WTC11 (cell line): ENCODE measurements at regions not wholly inside any gene's neighbourhood (a gene's known extent, or its start where the extent isn't known, plus 50 kb on each side); places are given as distances from the start of the nearest gene placed in this dataset.

ENCODE experiments used
- ATAC-seq: fragments of 200-7000 bp; cut with Tn5 transposase; 2 replicates; pipeline ENCODE4 v1.10.0; 2021; ENCODE audit warnings: mild to moderate bottlenecking, moderate library complexity
- CTCF ChIA-PET: fragments of 300-600 bp; sonication (Branson Sonifier 250); formaldehyde crosslinking; loops from one replicate; lab custom pipeline; 2021; ENCODE audit warnings: antibody characterized with exemption; lab: Charles Lee
- POLR2A ChIA-PET: fragments of 350-600 bp; sonication (Branson Sonifier 250); formaldehyde crosslinking; loops from one replicate; lab custom pipeline; 2021; ENCODE audit warnings: antibody characterized with exemption; lab: Charles Lee
- DNase-seq: peaks from one replicate; pipeline ENCODE4 v3.0.0; 2021; ENCODE audit warnings: low spot score
- H3K27ac Mint-ChIP-seq: 2 replicates; pipeline ENCODE4 v1.8.0; 2021; ENCODE audit warnings: mixed read lengths
- H3K27me3 Mint-ChIP-seq: 2 replicates; pipeline ENCODE4 v1.8.0; 2021; ENCODE audit warnings: low read depth, mild to moderate bottlenecking, moderate library complexity, mixed read lengths
- H3K36me3 Mint-ChIP-seq: 2 replicates; pipeline ENCODE4 v1.8.0; 2021; ENCODE audit warnings: mixed read lengths
- H3K4me1 Mint-ChIP-seq: 2 replicates; pipeline ENCODE4 v1.8.0; 2022; ENCODE audit warnings: mixed read lengths
- H3K4me3 Mint-ChIP-seq: 2 replicates; pipeline ENCODE4 v1.8.0; 2021; ENCODE audit warnings: mild to moderate bottlenecking, moderate library complexity, mixed read lengths
- H3K9me3 Mint-ChIP-seq: 2 replicates; pipeline ENCODE4 v1.8.0; 2021; ENCODE audit warnings: mixed read lengths
- CBFB ChIP-seq: sonication (generic); formaldehyde crosslinking; IDR thresholded peaks from 2 replicates; pipeline ENCODE4 v1.8.1; 2022; ENCODE audit warnings: mild to moderate bottlenecking, low read depth, missing genetic modification reagents
- GRHL2 ChIP-seq: fragments of 250-450 bp; sonication (Bioruptor Pico); IDR thresholded peaks from 2 replicates; pipeline ENCODE4 v1.8.0; 2022; ENCODE audit warnings: mild to moderate bottlenecking, moderate library complexity; ENCODE audit not compliant: insufficient replicate concordance, severe bottlenecking
- JUN ChIP-seq: sonication (generic); formaldehyde crosslinking; IDR thresholded peaks from 2 replicates; pipeline ENCODE4 v1.8.0; 2023; ENCODE audit warnings: mild to moderate bottlenecking, missing genetic modification reagents
- MXD4 ChIP-seq: fragments of 250-450 bp; sonication (Bioruptor Pico); IDR thresholded peaks from 2 replicates; pipeline ENCODE4 v1.8.0; 2021; ENCODE audit warnings: mild to moderate bottlenecking, moderate library complexity, borderline replicate concordance
- MYBL2 ChIP-seq: sonication (generic); formaldehyde crosslinking; IDR thresholded peaks from 2 replicates; pipeline ENCODE4 v1.8.1; 2023; ENCODE audit warnings: mild to moderate bottlenecking, moderate library complexity, missing genetic modification reagents
- NR2C2 ChIP-seq: sonication (generic); formaldehyde crosslinking; IDR thresholded peaks from 2 replicates; pipeline ENCODE4 v1.8.0; 2022; ENCODE audit warnings: mild to moderate bottlenecking, missing genetic modification reagents
- PRRX2 ChIP-seq: fragments of 250-450 bp; sonication (Bioruptor Pico); IDR thresholded peaks from 2 replicates; pipeline ENCODE4 v1.8.0; 2021; ENCODE audit warnings: mild to moderate bottlenecking
- SP1 ChIP-seq: sonication (generic); formaldehyde crosslinking; conservative IDR thresholded peaks from 2 replicates; pipeline ENCODE4 v1.8.1; 2022; ENCODE audit warnings: missing genetic modification reagents
- ZBTB21 ChIP-seq: sonication (generic); formaldehyde crosslinking; IDR thresholded peaks from 2 replicates; pipeline ENCODE4 v1.8.1; 2023; ENCODE audit warnings: mild to moderate bottlenecking, missing genetic modification reagents, borderline replicate concordance
- ZNF138 ChIP-seq: sonication (generic); formaldehyde crosslinking; conservative IDR thresholded peaks from 2 replicates; pipeline ENCODE4 v1.8.1; 2022; ENCODE audit warnings: mild to moderate bottlenecking, moderate library complexity, missing genetic modification reagents
- ZNF423 ChIP-seq: fragments of 250-450 bp; sonication (Bioruptor Pico); IDR thresholded peaks from 2 replicates; pipeline ENCODE4 v2.1.2; 2022; ENCODE audit warnings: mild to moderate bottlenecking, moderate library complexity
- TF ChIP-seq, protein P1 (sequence below): sonication (generic); formaldehyde crosslinking; IDR thresholded peaks from 2 replicates; pipeline ENCODE4 v1.8.1; 2022; ENCODE audit warnings: low read depth, mild to moderate bottlenecking, moderate library complexity, missing genetic modification reagents, borderline replicate concordance
- TF ChIP-seq, protein P2 (sequence below): sonication (generic); formaldehyde crosslinking; IDR thresholded peaks from 2 replicates; pipeline ENCODE4 v1.8.0; 2023; ENCODE audit warnings: mild to moderate bottlenecking, missing genetic modification reagents
- TF ChIP-seq, protein P3 (sequence below): sonication (generic); formaldehyde crosslinking; IDR thresholded peaks from 2 replicates; pipeline ENCODE4 v1.8.1; 2023; ENCODE audit warnings: mild to moderate bottlenecking, missing genetic modification reagents, moderate library complexity
- TF ChIP-seq, protein P4 (sequence below): sonication (generic); formaldehyde crosslinking; IDR thresholded peaks from 2 replicates; pipeline ENCODE4 v1.8.1; 2023; ENCODE audit warnings: mild to moderate bottlenecking, missing genetic modification reagents
- TF ChIP-seq, protein P5 (sequence below): sonication (generic); formaldehyde crosslinking; IDR thresholded peaks from 2 replicates; pipeline ENCODE4 v1.8.0; 2022; ENCODE audit warnings: mild to moderate bottlenecking, missing genetic modification reagents
- TF ChIP-seq, protein P6 (sequence below): sonication (generic); formaldehyde crosslinking; IDR thresholded peaks from 2 replicates; pipeline ENCODE4 v1.8.1; 2023; ENCODE audit warnings: mild to moderate bottlenecking, moderate library complexity, missing genetic modification reagents
- TF ChIP-seq, protein P7 (sequence below): fragments of 200-600 bp; IDR thresholded peaks from 2 replicates; pipeline ENCODE4 v1.8.0; 2022; ENCODE audit warnings: antibody characterized with exemption

DNA sequence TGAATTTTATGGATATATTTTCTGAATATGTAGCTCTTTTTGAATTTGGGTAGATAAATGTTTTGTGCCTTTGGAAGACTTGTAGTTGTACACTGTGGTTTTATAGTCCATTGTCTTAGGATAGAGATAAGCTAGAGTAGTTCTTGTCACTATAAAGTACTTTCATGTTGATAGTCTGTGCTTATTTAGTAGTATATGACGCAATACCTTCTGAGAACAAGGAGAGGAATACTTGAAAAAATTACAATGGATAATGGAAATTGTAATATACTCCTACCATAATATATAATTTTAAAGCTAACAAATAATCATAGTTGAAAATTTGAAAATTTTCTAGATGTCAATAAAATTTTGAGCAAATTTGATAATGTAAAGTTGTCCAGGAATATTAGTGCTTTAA lies 664.0 kb downstream of the TLE4 start:
- peaks cover 4% of the 10 kb centered on the region; the same call in 1 of the 2 replicates for H3K4me1 Mint-ChIP-seq
- H3K27ac Mint-ChIP-seq, result no peak overlapping the region
- CTCF ChIA-PET, result no interaction called here
- H3K9me3 Mint-ChIP-seq, result peaks cover 16% of the 10 kb centered on the region
- POLR2A ChIA-PET, result no interaction called here
- TF ChIP-seq NR2C2 (CRISPR knock-in tag) (no peak), SP1 (CRISPR knock-in tag) (no peak), ZNF423 (no peak), JUN (CRISPR knock-in tag) (no peak)
- TF ChIP-seq, protein P1, sequence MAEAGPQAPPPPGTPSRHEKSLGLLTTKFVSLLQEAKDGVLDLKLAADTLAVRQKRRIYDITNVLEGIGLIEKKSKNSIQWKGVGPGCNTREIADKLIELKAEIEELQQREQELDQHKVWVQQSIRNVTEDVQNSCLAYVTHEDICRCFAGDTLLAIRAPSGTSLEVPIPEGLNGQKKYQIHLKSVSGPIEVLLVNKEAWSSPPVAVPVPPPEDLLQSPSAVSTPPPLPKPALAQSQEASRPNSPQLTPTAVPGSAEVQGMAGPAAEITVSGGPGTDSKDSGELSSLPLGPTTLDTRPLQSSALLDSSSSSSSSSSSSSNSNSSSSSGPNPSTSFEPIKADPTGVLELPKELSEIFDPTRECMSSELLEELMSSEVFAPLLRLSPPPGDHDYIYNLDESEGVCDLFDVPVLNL (CRISPR knock-in tag), result no peak
- no peaks in the 10 kb centered on the region; the same call in 1 of the 2 replicates for H3K27me3 Mint-ChIP-seq
- H3K4me3 Mint-ChIP-seq, result no peak overlapping the region
- DNase-seq (no peak), ATAC-seq (no peak)
- peaks cover 5% of the 10 kb centered on the region; the same call in 1 of the 2 replicates for H3K36me3 Mint-ChIP-seq

DNA sequence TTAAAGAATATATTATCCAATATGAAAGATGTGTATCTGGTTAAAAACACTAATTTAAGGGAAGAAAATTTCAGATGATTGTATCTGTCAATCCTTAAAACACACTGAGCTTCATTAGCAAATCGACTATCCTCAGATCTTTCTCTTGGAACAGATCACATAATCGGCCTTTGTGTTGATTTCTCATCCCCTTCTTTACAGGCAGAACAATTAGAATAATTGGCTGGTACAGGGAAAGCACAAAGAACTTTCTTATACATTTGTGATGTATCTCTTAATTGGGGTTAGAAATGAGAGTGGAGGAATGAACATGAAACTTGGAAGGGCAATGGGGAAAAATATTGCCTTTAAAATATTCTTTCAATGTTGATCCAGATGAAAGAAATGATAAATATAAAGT lies 662.1 kb downstream of the TLE4 start:
- no peak overlapping the region for H3K27ac Mint-ChIP-seq
- H3K36me3 Mint-ChIP-seq, result no peaks in the 10 kb centered on the region; the same call in 1 of the 2 replicates
- H3K4me3 Mint-ChIP-seq, result no peak overlapping the region
- no peak for DNase-seq
- ATAC-seq, result no peak
- TF ChIP-seq, protein P2, sequence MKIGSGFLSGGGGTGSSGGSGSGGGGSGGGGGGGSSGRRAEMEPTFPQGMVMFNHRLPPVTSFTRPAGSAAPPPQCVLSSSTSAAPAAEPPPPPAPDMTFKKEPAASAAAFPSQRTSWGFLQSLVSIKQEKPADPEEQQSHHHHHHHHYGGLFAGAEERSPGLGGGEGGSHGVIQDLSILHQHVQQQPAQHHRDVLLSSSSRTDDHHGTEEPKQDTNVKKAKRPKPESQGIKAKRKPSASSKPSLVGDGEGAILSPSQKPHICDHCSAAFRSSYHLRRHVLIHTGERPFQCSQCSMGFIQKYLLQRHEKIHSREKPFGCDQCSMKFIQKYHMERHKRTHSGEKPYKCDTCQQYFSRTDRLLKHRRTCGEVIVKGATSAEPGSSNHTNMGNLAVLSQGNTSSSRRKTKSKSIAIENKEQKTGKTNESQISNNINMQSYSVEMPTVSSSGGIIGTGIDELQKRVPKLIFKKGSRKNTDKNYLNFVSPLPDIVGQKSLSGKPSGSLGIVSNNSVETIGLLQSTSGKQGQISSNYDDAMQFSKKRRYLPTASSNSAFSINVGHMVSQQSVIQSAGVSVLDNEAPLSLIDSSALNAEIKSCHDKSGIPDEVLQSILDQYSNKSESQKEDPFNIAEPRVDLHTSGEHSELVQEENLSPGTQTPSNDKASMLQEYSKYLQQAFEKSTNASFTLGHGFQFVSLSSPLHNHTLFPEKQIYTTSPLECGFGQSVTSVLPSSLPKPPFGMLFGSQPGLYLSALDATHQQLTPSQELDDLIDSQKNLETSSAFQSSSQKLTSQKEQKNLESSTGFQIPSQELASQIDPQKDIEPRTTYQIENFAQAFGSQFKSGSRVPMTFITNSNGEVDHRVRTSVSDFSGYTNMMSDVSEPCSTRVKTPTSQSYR (CRISPR knock-in tag), result no peak
- TF ChIP-seq, protein P3, sequence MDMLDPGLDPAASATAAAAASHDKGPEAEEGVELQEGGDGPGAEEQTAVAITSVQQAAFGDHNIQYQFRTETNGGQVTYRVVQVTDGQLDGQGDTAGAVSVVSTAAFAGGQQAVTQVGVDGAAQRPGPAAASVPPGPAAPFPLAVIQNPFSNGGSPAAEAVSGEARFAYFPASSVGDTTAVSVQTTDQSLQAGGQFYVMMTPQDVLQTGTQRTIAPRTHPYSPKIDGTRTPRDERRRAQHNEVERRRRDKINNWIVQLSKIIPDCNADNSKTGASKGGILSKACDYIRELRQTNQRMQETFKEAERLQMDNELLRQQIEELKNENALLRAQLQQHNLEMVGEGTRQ (CRISPR knock-in tag), result no peak
- no peak for TF ChIP-seq GRHL2
- no peaks in the 10 kb centered on the region; the same call in 1 of the 2 replicates for H3K27me3 Mint-ChIP-seq
- CTCF ChIA-PET, result no interaction called here
- H3K9me3 Mint-ChIP-seq, result peaks cover 7% of the 10 kb centered on the region
- POLR2A ChIA-PET, result interaction anchor here (1.1 kb wide), 1 partner anchor 32 kb away, joined by 3 read pairs; no protein-coding TSS in a partner anchor
- peaks cover 4% of the 10 kb centered on the region; the same call in 1 of the 2 replicates for H3K4me1 Mint-ChIP-seq

DNA sequence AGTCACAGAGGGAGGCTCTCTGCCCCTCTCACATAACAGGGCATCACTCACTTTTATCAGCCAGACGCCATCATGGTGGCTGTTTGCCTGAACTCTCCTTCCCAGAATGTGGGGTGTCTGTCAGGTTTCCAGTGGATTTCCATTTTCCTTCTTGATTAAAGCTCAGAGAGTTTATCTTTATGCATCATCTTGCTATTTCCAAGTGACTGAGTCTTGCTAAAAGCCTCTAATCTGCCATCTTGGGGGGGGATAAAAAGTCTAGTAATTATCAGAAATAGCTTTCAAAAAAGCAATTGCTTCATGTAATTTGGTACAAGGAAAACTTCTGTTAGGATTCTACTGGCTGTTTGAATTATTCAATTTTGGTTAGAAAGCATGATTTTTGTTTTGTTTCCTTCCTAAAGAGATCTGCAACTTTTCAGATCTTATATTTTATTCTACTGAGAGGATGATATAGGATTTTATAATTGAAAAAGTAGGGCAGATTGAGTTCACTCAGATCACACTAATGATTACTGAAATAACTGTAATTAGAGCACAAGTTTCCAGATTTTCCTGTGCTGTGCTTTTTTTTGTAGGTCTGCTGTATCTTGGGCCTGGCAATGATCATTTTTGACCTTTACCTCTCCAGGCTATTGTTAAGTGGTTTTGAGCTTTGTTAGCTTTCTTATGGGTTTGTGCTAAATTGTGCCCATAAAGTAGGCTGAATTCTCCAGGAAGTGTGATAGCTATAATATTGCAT lies 661.5 kb downstream of the TLE4 start:
- ChIA-PET CTCF (no interaction called here), POLR2A (no interaction called here)
- no peaks in the 10 kb centered on the region; the same call in 1 of the 2 replicates for H3K27me3 Mint-ChIP-seq
- ATAC-seq (no peak), DNase-seq (no peak)
- TF ChIP-seq, protein P4, sequence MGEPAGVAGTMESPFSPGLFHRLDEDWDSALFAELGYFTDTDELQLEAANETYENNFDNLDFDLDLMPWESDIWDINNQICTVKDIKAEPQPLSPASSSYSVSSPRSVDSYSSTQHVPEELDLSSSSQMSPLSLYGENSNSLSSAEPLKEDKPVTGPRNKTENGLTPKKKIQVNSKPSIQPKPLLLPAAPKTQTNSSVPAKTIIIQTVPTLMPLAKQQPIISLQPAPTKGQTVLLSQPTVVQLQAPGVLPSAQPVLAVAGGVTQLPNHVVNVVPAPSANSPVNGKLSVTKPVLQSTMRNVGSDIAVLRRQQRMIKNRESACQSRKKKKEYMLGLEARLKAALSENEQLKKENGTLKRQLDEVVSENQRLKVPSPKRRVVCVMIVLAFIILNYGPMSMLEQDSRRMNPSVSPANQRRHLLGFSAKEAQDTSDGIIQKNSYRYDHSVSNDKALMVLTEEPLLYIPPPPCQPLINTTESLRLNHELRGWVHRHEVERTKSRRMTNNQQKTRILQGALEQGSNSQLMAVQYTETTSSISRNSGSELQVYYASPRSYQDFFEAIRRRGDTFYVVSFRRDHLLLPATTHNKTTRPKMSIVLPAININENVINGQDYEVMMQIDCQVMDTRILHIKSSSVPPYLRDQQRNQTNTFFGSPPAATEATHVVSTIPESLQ, result no peak
- TF ChIP-seq MXD4 (CRISPR knock-in tag), result no peak
- TF ChIP-seq, protein P5, sequence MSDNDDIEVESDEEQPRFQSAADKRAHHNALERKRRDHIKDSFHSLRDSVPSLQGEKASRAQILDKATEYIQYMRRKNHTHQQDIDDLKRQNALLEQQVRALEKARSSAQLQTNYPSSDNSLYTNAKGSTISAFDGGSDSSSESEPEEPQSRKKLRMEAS (CRISPR knock-in tag), result no peak
- no peak for TF ChIP-seq MYBL2 (CRISPR knock-in tag)
- no peak for TF ChIP-seq CBFB (CRISPR knock-in tag)
- TF ChIP-seq, protein P6, sequence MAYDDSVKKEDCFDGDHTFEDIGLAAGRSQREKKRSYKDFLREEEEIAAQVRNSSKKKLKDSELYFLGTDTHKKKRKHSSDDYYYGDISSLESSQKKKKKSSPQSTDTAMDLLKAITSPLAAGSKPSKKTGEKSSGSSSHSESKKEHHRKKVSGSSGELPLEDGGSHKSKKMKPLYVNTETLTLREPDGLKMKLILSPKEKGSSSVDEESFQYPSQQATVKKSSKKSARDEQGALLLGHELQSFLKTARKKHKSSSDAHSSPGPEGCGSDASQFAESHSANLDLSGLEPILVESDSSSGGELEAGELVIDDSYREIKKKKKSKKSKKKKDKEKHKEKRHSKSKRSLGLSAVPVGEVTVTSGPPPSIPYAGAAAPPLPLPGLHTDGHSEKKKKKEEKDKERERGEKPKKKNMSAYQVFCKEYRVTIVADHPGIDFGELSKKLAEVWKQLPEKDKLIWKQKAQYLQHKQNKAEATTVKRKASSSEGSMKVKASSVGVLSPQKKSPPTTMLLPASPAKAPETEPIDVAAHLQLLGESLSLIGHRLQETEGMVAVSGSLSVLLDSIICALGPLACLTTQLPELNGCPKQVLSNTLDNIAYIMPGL (CRISPR knock-in tag), result no peak
- TF ChIP-seq ZNF423, result no peak
- TF ChIP-seq, protein P7, sequence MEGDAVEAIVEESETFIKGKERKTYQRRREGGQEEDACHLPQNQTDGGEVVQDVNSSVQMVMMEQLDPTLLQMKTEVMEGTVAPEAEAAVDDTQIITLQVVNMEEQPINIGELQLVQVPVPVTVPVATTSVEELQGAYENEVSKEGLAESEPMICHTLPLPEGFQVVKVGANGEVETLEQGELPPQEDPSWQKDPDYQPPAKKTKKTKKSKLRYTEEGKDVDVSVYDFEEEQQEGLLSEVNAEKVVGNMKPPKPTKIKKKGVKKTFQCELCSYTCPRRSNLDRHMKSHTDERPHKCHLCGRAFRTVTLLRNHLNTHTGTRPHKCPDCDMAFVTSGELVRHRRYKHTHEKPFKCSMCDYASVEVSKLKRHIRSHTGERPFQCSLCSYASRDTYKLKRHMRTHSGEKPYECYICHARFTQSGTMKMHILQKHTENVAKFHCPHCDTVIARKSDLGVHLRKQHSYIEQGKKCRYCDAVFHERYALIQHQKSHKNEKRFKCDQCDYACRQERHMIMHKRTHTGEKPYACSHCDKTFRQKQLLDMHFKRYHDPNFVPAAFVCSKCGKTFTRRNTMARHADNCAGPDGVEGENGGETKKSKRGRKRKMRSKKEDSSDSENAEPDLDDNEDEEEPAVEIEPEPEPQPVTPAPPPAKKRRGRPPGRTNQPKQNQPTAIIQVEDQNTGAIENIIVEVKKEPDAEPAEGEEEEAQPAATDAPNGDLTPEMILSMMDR, result no peak
- TF ChIP-seq PRRX2, result no peak
- no peak for TF ChIP-seq ZNF138 (CRISPR knock-in tag)
- TF ChIP-seq ZBTB21 (CRISPR knock-in tag), result no peak
- H3K9me3 Mint-ChIP-seq, result peaks cover 7% of the 10 kb centered on the region; the same call in 1 of the 2 replicates
- no peaks in the 10 kb centered on the region; the same call in 1 of the 2 replicates for H3K36me3 Mint-ChIP-seq
- no peak overlapping the region for H3K4me3 Mint-ChIP-seq
- H3K27ac Mint-ChIP-seq, result no peak overlapping the region
- H3K4me1 Mint-ChIP-seq, result peaks cover 4% of the 10 kb centered on the region; the same call in 1 of the 2 replicates
